Endodermal cell (in vitro differentiated cells): ENCODE measurements at regions not wholly inside any gene's neighbourhood (a gene's known extent, or its start where the extent isn't known, plus 50 kb on each side); places are given as distances from the start of the nearest gene placed in this dataset. TPM values are rescaled to one million over a fixed set of nuclear protein-coding genes. Genes with fewer than 3 reads are reported as not detected.
"Not testable (repeated sequence)": the region's sequence is repeated elsewhere in the genome, so short reads cannot be mapped to it uniquely, and the experiment has no call there.

Source experiments
- DNase-seq: peaks from one replicate; pipeline ENCODE4 v3.0.0-alpha.2; 2017
- H3K27ac ChIP-seq: 2 replicates; pipeline ENCODE4 v1.5.1; 2013; ENCODE audit warnings: mild to moderate bottlenecking, low read depth, low read length, moderate library complexity
- H3K27me3 ChIP-seq: 2 replicates; pipeline ENCODE4 v1.6.1; 2013; ENCODE audit warnings: mild to moderate bottlenecking, low read length, moderate library complexity; ENCODE audit not compliant: insufficient read depth, control insufficient read depth, poor library complexity, severe bottlenecking
- H3K36me3 ChIP-seq: 2 replicates; pipeline ENCODE4 v1.7.0; 2013; ENCODE audit warnings: mild to moderate bottlenecking, low read length, moderate library complexity; ENCODE audit not compliant: control insufficient read depth, insufficient read depth
- H3K4me1 ChIP-seq: one replicate; pipeline ENCODE4 v1.7.0; 2013; ENCODE audit warnings: low read length; ENCODE audit not compliant: control insufficient read depth, insufficient read depth
- H3K4me3 ChIP-seq: 2 replicates; pipeline ENCODE4 v1.5.1; 2013; ENCODE audit warnings: mild to moderate bottlenecking, low read length, moderate library complexity
- H3K9ac ChIP-seq: 2 replicates; pipeline ENCODE4 v1.6.1; 2013; ENCODE audit warnings: mild to moderate bottlenecking, low read length, moderate library complexity; ENCODE audit not compliant: poor library complexity, severe bottlenecking; ENCODE audit errors: extremely low read depth
- H3K9me3 ChIP-seq: 2 replicates; pipeline ENCODE4 v1.6.1; 2013; ENCODE audit warnings: mild to moderate bottlenecking, low read length, moderate library complexity; ENCODE audit not compliant: control insufficient read depth
- H3K27ac Mint-ChIP-seq: 2 replicates; pipeline ENCODE4 v1.8.0; 2020; ENCODE audit warnings: mixed read lengths
- H3K27me3 Mint-ChIP-seq: 2 replicates; pipeline ENCODE4 v1.8.0; 2021; ENCODE audit warnings: mild to moderate bottlenecking, mixed read lengths; ENCODE audit not compliant: insufficient read depth
- H3K36me3 Mint-ChIP-seq: 2 replicates; pipeline ENCODE4 v1.8.0; 2020; ENCODE audit warnings: low read depth, mixed read lengths
- H3K4me1 Mint-ChIP-seq: 2 replicates; pipeline ENCODE4 v1.8.0; 2020; ENCODE audit warnings: mixed read lengths
- H3K4me3 Mint-ChIP-seq: 2 replicates; pipeline ENCODE4 v1.8.0; 2020; ENCODE audit warnings: mild to moderate bottlenecking, moderate library complexity, mixed read lengths
- H3K9me3 Mint-ChIP-seq: 2 replicates; pipeline ENCODE4 v1.8.0; 2020; ENCODE audit warnings: mild to moderate bottlenecking, mixed read lengths
- WGBS, 2 experiments: methylation state at CpG; one replicate each; pipeline versions ENCODE4 v1.1.5 to v1.1.7; 2013; ENCODE audit warnings: missing lambda C conversion rate in 2 of 2, mixed read lengths in 1 of 2; ENCODE audit not compliant: insufficient coverage in 1 of 2, insufficient read length in 1 of 2; 5-methylcytosine and 5-hydroxymethylcytosine counted together
- microRNA-seq: library from miRNA; unstranded; fragments of <30 nt; microRNA quantifications from one replicate; pipeline ENCODE4 v1.2.0, GENCODE V29; 2020; ENCODE audit warnings: borderline microRNAs expressed

- H3K4me3 Mint-ChIP-seq, H3K36me3 ChIP-seq, H3K36me3 Mint-ChIP-seq, H3K4me3 ChIP-seq, H3K27me3 Mint-ChIP-seq, H3K27ac ChIP-seq, H3K9me3 Mint-ChIP-seq, H3K27me3 ChIP-seq, H3K4me1 ChIP-seq, H3K9me3 ChIP-seq, H3K9ac ChIP-seq, H3K27ac Mint-ChIP-seq, DNase-seq: not testable (repeated sequence)
- 94 to 96% methylated on average over 3 to 5 of the region's 5 CpGs for WGBS, 2 experiments
- H3K4me1 Mint-ChIP-seq: peaks cover 11% of the 10 kb centered on the region
These were observed 50.5 kb upstream of the ROPN1B start for GRCh38 chr3:125918451-125918850.

- not testable (repeated sequence) for H3K9ac ChIP-seq, DNase-seq, H3K36me3 ChIP-seq, H3K27ac Mint-ChIP-seq, H3K9me3 Mint-ChIP-seq, H3K27me3 ChIP-seq, H3K4me1 ChIP-seq, H3K4me3 ChIP-seq, H3K27ac ChIP-seq, H3K4me3 Mint-ChIP-seq, H3K9me3 ChIP-seq, H3K36me3 Mint-ChIP-seq, H3K27me3 Mint-ChIP-seq
- WGBS, 2 experiments: 89 to 93% methylated on average over 1 to 2 of the region's 2 CpGs
- peaks cover 11% of the 10 kb centered on the region for H3K4me1 Mint-ChIP-seq
These were observed 50.1 kb upstream of the ROPN1B start for GRCh38 chr3:125918866-125919265.

Small RNA genes lying in the stretch of these regions (microRNA-seq; reads per million reads assigned to microRNA genes)
- gene MIR548I1: not detected
